Spleen (tissue), 7 donors: ENCODE measurements at regions not wholly inside any gene's neighbourhood (a gene's known extent, or its start where the extent isn't known, plus 50 kb on each side); places are given as distances from the start of the nearest gene placed in this dataset.

Experiments
- CTCF ChIP-seq, 11 experiments: fragments of 200-600 bp in 7 of 11; fragments of 450-650 bp in 4 of 11; sonication (generic) in 4 of 11; IDR thresholded peaks in 8 of 11; conservative IDR thresholded peaks in 3 of 11; 1 replicate in 7 of 11; 2 replicates in 4 of 11; pipeline versions ENCODE4 v1.4.0 to v1.8.0; 2016 to 2021; ENCODE audit warnings: antibody characterized with exemption in 11 of 11, inconsistent platforms in 4 of 11, mild to moderate bottlenecking in 1 of 11
- POLR2A ChIP-seq, 3 donors: fragments of 450-650 bp; IDR thresholded peaks; one replicate each; pipeline ENCODE4 v1.5.1; 2017; ENCODE audit warnings: antibody characterized with exemption in 3 of 3, mild to moderate bottlenecking in 1 of 3
- POLR2AphosphoS5 ChIP-seq, 3 donors: sonication (generic); formaldehyde crosslinking; IDR thresholded peaks; one replicate each; pipeline ENCODE4 v1.5.1; 2017; ENCODE audit warnings: antibody characterized with exemption in 3 of 3
- donor health status: DM: no; HTN: no; CAD: no; lungs with moderate emphysema.
- donor health status: DM: no; HTN: no; CAD: no.
- donor health status: DM: no; HTN: no; CAD: no.

GRCh38 chr11:134687548-134687947 is 275.5 kb upstream of the B3GAT1 start:
- no peak for TF ChIP-seq POLR2A (IDR thresholded peaks at IDR 0.05)
- no peak for TF ChIP-seq CTCF (IDR thresholded peaks at IDR 0.05 in 8 of 11, conservative IDR thresholded peaks at IDR 0.05 in 3 of 11)
- TF ChIP-seq POLR2AphosphoS5 (IDR thresholded peaks at IDR 0.05) = no peak
